HCT116 (cell line): ENCODE measurements at regions not wholly inside any gene's neighbourhood (a gene's known extent, or its start where the extent isn't known, plus 50 kb on each side); places are given as distances from the start of the nearest gene placed in this dataset.

Source experiments
- ATAC-seq: fragments of 200-7000 bp; cut with Tn5 transposase; 2 replicates; pipeline ENCODE4 v1.9.1; 2020; ENCODE audit warnings: mild to moderate bottlenecking, moderate library complexity
- BruUV-seq: library from RNA; stranded (reverse); fragments of 400-500 nt; replicated peaks from 2 replicates; lab custom pipeline; 2021; lab: Mats Ljungman, UMichigan
- CTCF ChIA-PET: fragments of 300-600 bp; sonication (Branson Sonifier 250); formaldehyde crosslinking; loops from one replicate; lab custom pipeline; 2021; ENCODE audit warnings: antibody characterized with exemption; lab: Charles Lee
- POLR2A ChIA-PET: fragments of 300-600, 350-600 bp; sonication (Branson Sonifier 250); formaldehyde crosslinking; loops from one replicate; lab custom pipeline; 2021; ENCODE audit warnings: antibody characterized with exemption; lab: Charles Lee
- RAD21 ChIA-PET, 2 experiments: fragments of 300-600 bp; sonication (Branson Sonifier 250); formaldehyde crosslinking; loops; one replicate each; lab custom pipeline; 2023; ENCODE audit warnings: low total read pairs in 2 of 2; ENCODE audit not compliant: uncharacterized antibody in 2 of 2, unreplicated experiment in 2 of 2, low non-redundant PET in 1 of 2; lab: Charles Lee
- DNase-seq: peaks from one replicate; pipeline ENCODE4 v3.0.0-alpha.2; 2010; ENCODE audit warnings: low read depth, low spot score
- H2AFZ ChIP-seq: fragments of 200-600 bp; shearing (Covaris generic), sonication (generic); 2 replicates; pipeline ENCODE4 v1.6.1; 2017; ENCODE audit warnings: low read depth, mixed run types, mixed read lengths, antibody characterized with exemption, low read length; ENCODE audit not compliant: poor library complexity, severe bottlenecking
- H3K27ac ChIP-seq: 2 replicates; pipeline ENCODE4 v1.5.1; 2012; ENCODE audit warnings: low read depth, low read length
- H3K27me3 ChIP-seq: fragments of 200-600 bp; sonication (generic); 2 replicates; pipeline ENCODE4 v1.6.1; 2016; ENCODE audit warnings: mixed run types, low read length, mixed read lengths; ENCODE audit not compliant: insufficient read depth
- H3K36me3 ChIP-seq, 2 experiments: fragments of 200-500 bp in 1 of 2; fragments of 200-600 bp in 1 of 2; sonication (Bioruptor generic) in 1 of 2; sonication (generic) in 1 of 2; 2 replicates each; pipeline versions ENCODE4 v1.5.1 to v1.6.1; 2014 to 2016; ENCODE audit warnings: low read length in 2 of 2, inconsistent platforms in 1 of 2, mixed read lengths in 1 of 2, mixed run types in 1 of 2; ENCODE audit not compliant: insufficient read depth in 2 of 2, control insufficient read depth in 1 of 2
- H3K4me1 ChIP-seq, 2 experiments: fragments of 200-600 bp in 1 of 2; sonication (generic) in 1 of 2; 2 replicates each; pipeline versions ENCODE4 v1.5.1 to v1.6.1; 2012 to 2017; ENCODE audit warnings: low read length in 2 of 2, inconsistent platforms in 1 of 2, mild to moderate bottlenecking in 1 of 2, mixed read lengths in 1 of 2, mixed run types in 1 of 2, moderate library complexity in 1 of 2; ENCODE audit not compliant: insufficient read depth in 2 of 2, control insufficient read depth in 1 of 2
- H3K4me2 ChIP-seq: fragments of 200-600 bp; sonication (generic); 2 replicates; pipeline ENCODE4 v1.6.1; 2017; ENCODE audit warnings: mixed run types, low read length, mixed read lengths
- H3K4me3 ChIP-seq, 2 experiments: fragments of 200-600 bp in 1 of 2; sonication (generic) in 1 of 2; replicated peaks in 1 of 2; 2 replicates each; pipeline ENCODE4 v1.5.1; 2011 to 2016; ENCODE audit warnings: low read length in 2 of 2, control low read depth in 1 of 2, low read depth in 1 of 2, mild to moderate bottlenecking in 1 of 2, mixed read lengths in 1 of 2, mixed run types in 1 of 2
- H3K79me2 ChIP-seq: fragments of 200-600 bp; sonication (generic); 2 replicates; pipeline ENCODE4 v1.6.1; 2017; ENCODE audit warnings: mild to moderate bottlenecking, mixed run types, low read length, moderate library complexity, mixed read lengths; ENCODE audit not compliant: insufficient read depth
- H3K9ac ChIP-seq: fragments of 200-600 bp; sonication (generic); 2 replicates; pipeline ENCODE4 v1.6.1; 2016; ENCODE audit warnings: low read length, mixed read lengths
- H3K9me2 ChIP-seq: fragments of 200-600 bp; sonication (generic), shearing (Covaris generic); 2 replicates; pipeline ENCODE4 v1.6.1; 2017; ENCODE audit warnings: mixed run types, mild to moderate bottlenecking, moderate library complexity; ENCODE audit not compliant: insufficient read depth
- H3K9me3 ChIP-seq, 2 experiments: fragments of 200-500 bp in 1 of 2; fragments of 200-600 bp in 1 of 2; sonication (Bioruptor generic) in 1 of 2; sonication (generic) in 1 of 2; 2 replicates each; pipeline ENCODE4 v1.6.1; 2014 to 2017; ENCODE audit warnings: low read length in 2 of 2, mixed read lengths in 2 of 2, inconsistent platforms in 1 of 2, low read depth in 1 of 2, mild to moderate bottlenecking in 1 of 2, mixed run types in 1 of 2, moderate library complexity in 1 of 2; ENCODE audit not compliant: control insufficient read depth in 1 of 2, insufficient read depth in 1 of 2
- H4K20me1 ChIP-seq: fragments of 200-600 bp; sonication (generic), shearing (Covaris generic); 2 replicates; pipeline ENCODE4 v1.6.1; 2017; ENCODE audit warnings: mixed run types, mild to moderate bottlenecking, moderate library complexity; ENCODE audit not compliant: insufficient read depth
- CEBPB ChIP-seq: IDR thresholded peaks from 2 replicates; pipeline ENCODE4 v1.6.1; 2012; ENCODE audit warnings: low read depth
- ELF1 ChIP-seq: IDR thresholded peaks from 2 replicates; pipeline ENCODE4 v1.6.1; 2012; ENCODE audit warnings: low read depth, borderline replicate concordance
- EZH2phosphoT487 ChIP-seq: fragments of 200-600 bp; IDR thresholded peaks from 2 replicates; pipeline ENCODE4 v1.6.1; 2018; ENCODE audit warnings: antibody characterized with exemption, borderline replicate concordance
- FOSL1 ChIP-seq: IDR thresholded peaks from 2 replicates; pipeline ENCODE4 v1.6.1; 2012; ENCODE audit warnings: low read depth
- RAD21 ChIP-seq: IDR thresholded peaks from 2 replicates; pipeline ENCODE4 v1.6.1; 2012; ENCODE audit warnings: low read depth, mild to moderate bottlenecking
- SIN3A ChIP-seq: IDR thresholded peaks from 2 replicates; pipeline ENCODE4 v1.6.1; 2012; ENCODE audit warnings: low read depth
- SP1 ChIP-seq: IDR thresholded peaks from 2 replicates; pipeline ENCODE4 v1.6.1; 2012; ENCODE audit warnings: low read depth
- YY1 ChIP-seq: IDR thresholded peaks from 2 replicates; pipeline ENCODE4 v1.6.1; 2011; ENCODE audit warnings: low read length, low read depth, moderate library complexity, mild to moderate bottlenecking; ENCODE audit not compliant: insufficient replicate concordance; ENCODE audit errors: extremely low read depth
- ZFX ChIP-seq: fragments of 450-650 bp; IDR thresholded peaks from 2 replicates; pipeline ENCODE4 v1.6.1; 2017
- ZNF274 ChIP-seq: fragments of 200-500 bp; sonication (Bioruptor generic); IDR thresholded peaks from 2 replicates; pipeline ENCODE4 v1.6.1; 2014; ENCODE audit warnings: mild to moderate bottlenecking, low read depth, low read length, inconsistent platforms
- intact Hi-C: fragments of 100-400 bp; cut with micrococcal nuclease; formaldehyde crosslinking; loops from 2 replicates; pipeline ENCODE4 v1.10.0; 2022
- TF ChIP-seq, protein P1 (sequence below), 3 experiments: fragments of 200-600 bp in 1 of 3; sonication (generic) in 1 of 3; IDR thresholded peaks in 2 of 3; conservative IDR thresholded peaks in 1 of 3; 2 replicates each; pipeline ENCODE4 v1.5.1; 2012 to 2017; ENCODE audit warnings: low read depth in 2 of 3, low read length in 2 of 3, antibody characterized with exemption in 1 of 3, borderline replicate concordance in 1 of 3, control low read depth in 1 of 3, mild to moderate bottlenecking in 1 of 3, mixed read lengths in 1 of 3, mixed run types in 1 of 3, moderate library complexity in 1 of 3; ENCODE audit not compliant: insufficient read depth in 1 of 3
- TF ChIP-seq, protein P2 (sequence below): IDR thresholded peaks from 2 replicates; pipeline ENCODE4 v1.6.1; 2012

DNA sequence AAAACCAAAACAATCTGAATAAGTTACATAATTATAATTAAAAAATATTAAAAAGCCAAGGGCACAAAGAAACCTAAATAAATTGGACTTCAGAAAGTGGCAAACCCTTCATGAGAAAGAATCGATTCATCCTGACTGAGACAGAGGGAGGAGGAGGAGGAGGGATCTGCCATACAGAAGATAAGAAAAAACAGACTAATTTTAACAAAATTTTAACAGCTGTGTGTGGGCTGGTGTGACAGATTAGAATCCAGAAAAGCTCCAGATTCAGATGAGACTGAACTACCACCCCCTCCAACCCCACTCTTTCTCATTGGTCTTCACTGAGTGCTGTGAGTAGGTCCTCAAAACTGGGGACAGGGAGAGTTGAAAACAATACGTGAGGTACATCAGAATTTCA lies 111.5 kb upstream of the HTR2A start:
- no peak overlapping the region for H3K27ac ChIP-seq
- TF ChIP-seq ZFX (no peak), ZNF274 (no peak), SP1 (no peak), YY1 (no peak), EZH2phosphoT487 (no peak), CEBPB (no peak), SIN3A (no peak), FOSL1 (no peak), ELF1 (no peak), RAD21 (no peak)
- TF ChIP-seq, protein P1, sequence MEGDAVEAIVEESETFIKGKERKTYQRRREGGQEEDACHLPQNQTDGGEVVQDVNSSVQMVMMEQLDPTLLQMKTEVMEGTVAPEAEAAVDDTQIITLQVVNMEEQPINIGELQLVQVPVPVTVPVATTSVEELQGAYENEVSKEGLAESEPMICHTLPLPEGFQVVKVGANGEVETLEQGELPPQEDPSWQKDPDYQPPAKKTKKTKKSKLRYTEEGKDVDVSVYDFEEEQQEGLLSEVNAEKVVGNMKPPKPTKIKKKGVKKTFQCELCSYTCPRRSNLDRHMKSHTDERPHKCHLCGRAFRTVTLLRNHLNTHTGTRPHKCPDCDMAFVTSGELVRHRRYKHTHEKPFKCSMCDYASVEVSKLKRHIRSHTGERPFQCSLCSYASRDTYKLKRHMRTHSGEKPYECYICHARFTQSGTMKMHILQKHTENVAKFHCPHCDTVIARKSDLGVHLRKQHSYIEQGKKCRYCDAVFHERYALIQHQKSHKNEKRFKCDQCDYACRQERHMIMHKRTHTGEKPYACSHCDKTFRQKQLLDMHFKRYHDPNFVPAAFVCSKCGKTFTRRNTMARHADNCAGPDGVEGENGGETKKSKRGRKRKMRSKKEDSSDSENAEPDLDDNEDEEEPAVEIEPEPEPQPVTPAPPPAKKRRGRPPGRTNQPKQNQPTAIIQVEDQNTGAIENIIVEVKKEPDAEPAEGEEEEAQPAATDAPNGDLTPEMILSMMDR (IDR thresholded peaks at IDR 0.05 in 2 of 3, conservative IDR thresholded peaks at IDR 0.05 in 1 of 3; ENCODE audit: borderline replicate concordance in 1 of 3, insufficient read depth in 1 of 3, low read depth in 2 of 3, low read length in 2 of 3) = no peak
- TF ChIP-seq, protein P2, sequence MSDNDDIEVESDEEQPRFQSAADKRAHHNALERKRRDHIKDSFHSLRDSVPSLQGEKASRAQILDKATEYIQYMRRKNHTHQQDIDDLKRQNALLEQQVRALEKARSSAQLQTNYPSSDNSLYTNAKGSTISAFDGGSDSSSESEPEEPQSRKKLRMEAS = no peak
- TF ChIP-seq, all 23 proteins: peak for 0
- H3K9me3 ChIP-seq = no peaks in the 10 kb centered on the region
- POLR2A ChIA-PET = no interaction called here
- H2AFZ ChIP-seq = no peak overlapping the region
- no peak overlapping the region for H3K4me2 ChIP-seq
- H3K9ac ChIP-seq = no peak overlapping the region
- BruUV-seq = no TSS peak
- no peaks in the 10 kb centered on the region for H3K36me3 ChIP-seq
- peaks cover 25% of the 10 kb centered on the region for H3K27me3 ChIP-seq
- no peaks in the 10 kb centered on the region for H4K20me1 ChIP-seq
- no peaks in the 10 kb centered on the region for H3K79me2 ChIP-seq
- RAD21 ChIA-PET = no interaction called here
- intact Hi-C loops = no loop called here
- no peak for ATAC-seq
- no peaks in the 10 kb centered on the region for H3K4me1 ChIP-seq
- CTCF ChIA-PET = no interaction called here
- no peak overlapping the region for H3K4me3 ChIP-seq
- DNase-seq = no peak
- no peaks in the 10 kb centered on the region for H3K9me2 ChIP-seq
